HG03378 (cell line): ENCODE measurements at regions not wholly inside any gene's neighbourhood (a gene's known extent, or its start where the extent isn't known, plus 50 kb on each side); places are given as distances from the start of the nearest gene placed in this dataset.
"Not testable (repeated sequence)": the region's sequence is repeated elsewhere in the genome, so short reads cannot be mapped to it uniquely, and the experiment has no call there.

Experiments used
- ATAC-seq: cut with Tn5 transposase; IDR thresholded peaks from one replicate; pipeline ENCODE4 v1.9.1; 2021; ENCODE audit warnings: mild to moderate bottlenecking, moderate library complexity; ENCODE audit not compliant: unreplicated experiment

DNA sequence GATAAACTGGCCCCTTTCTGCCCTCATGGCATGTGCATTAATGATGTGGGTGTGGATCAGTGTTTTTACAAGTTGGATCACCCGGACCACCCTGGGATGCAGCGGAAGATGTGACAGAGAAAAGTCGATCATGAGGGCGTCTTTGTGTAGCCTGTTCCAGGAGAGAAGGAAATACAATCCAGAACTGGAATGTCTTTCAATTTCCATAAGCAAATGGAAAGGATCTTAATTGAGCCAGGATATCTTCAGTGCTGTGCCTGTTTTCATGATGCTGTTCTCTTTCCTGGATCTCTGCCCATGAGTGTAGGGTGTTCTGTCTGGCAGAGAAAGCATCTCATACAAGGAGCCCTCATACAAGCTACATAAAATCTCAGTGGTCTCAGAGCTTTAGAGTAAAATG is 481.4 kb downstream of the XYLT1 start:
- no peak for ATAC-seq

GRCh38 chr16:16991711-16992110 is 479.0 kb downstream of the XYLT1 start:
- no peak for ATAC-seq

DNA sequence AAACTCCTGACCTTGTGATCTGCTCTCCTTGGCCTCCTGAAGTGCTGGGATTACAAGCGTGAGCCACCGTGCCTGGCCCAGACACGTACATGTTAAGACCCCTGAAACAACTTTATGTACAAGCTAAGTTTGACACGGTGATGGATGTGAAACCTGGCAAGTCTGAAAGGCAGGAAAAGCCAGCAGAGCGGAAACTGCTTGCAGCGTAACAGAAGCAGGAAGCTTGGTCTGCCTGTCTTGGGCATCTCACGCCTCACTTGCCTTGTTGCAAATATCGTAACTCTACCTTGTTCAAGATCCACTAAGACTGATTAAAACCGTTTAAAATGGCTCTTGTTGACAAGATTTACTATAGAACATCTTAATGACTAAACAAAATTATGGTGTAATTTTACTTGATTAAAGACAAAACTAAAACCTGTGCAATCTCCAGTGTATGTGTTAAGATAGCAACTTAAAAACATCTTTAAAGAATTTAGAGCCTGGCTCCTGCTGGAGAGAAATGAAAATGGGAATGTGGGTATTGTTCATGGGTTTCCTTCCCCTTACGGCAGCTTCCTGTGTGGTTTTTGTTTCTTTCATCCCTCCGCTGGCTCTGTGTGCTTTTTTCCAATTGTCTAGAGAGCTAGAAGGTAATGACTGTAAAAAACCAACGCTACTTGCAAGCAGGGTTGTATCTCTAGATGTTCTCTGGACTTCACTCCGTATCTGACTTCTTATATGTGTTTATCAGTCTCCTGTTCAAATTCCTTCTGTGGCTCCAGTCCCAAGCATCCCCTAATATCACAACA is 477.6 kb downstream of the XYLT1 start:
- ATAC-seq, result no peak

- ATAC-seq, result no peak
Observed at GRCh38 chr16:16994831-16995230, 475.9 kb downstream of the XYLT1 start.

GRCh38 chr16:16996827-16997226 is 473.9 kb downstream of the XYLT1 start:
- ATAC-seq, result no peak

- no peak for ATAC-seq
Observed at GRCh38 chr16:16997349-16997748, 473.4 kb downstream of the XYLT1 start.

DNA sequence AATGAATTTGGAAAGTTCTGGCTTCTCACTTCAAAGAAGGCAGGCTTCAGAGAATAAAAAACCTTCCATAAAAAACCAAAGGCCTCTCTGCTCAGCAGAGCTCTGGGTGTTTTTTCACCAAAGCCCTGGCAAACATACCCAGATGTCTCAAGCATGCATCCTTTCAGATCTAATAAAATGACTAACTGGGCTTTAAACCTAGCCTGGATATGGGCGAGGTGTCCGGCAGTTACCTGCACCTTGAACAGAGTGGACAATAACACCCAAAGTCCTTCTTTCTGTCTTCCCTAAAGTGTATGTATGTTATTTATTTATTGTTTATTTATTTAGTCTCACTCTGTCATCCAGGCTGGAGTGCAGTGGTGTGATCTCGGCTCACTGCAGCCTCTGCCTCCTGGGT is 469.3 kb downstream of the XYLT1 start:
- no peak for ATAC-seq

GRCh38 chr16:17002565-17002964 is 468.2 kb downstream of the XYLT1 start:
- no peak for ATAC-seq

DNA sequence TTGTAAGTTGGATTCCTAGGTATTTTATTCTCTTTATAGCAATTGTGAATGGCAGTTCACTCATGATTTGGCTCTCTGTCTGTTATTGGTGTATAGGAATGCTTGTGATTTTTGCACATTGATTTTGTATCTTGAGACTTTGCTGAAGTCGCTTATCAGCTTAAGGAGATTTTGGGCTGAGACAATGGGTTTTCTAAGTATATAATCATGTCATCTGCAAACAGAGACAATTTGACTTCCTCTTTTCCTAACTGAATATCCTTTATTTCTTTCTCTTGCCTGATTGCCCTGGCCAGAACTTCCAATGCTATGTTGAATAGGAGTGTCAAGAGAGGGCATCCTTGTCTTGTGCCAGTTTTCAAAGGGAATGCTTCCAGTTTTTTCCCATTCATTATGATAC is 464.8 kb downstream of the XYLT1 start:
- ATAC-seq, result not testable (repeated sequence)

DNA sequence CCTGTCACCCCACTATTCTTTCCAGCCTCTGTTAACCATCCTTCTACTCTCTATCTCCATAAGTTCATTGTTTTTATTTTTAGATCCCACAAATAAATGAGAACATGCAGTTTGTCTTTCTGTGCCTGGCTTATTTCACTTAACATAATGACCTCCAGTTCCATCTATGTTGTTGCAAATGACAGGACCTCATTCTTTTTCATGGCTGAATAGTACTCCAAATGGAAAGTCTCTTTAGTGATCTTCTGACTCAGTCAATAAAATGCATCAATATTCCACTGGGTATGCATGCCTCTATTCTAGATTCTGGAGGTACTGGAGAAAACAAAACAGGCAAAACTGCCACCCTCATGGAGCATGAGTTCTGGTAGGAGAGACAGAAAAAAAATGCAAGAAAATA is 459.0 kb downstream of the XYLT1 start:
- ATAC-seq, result no peak

DNA sequence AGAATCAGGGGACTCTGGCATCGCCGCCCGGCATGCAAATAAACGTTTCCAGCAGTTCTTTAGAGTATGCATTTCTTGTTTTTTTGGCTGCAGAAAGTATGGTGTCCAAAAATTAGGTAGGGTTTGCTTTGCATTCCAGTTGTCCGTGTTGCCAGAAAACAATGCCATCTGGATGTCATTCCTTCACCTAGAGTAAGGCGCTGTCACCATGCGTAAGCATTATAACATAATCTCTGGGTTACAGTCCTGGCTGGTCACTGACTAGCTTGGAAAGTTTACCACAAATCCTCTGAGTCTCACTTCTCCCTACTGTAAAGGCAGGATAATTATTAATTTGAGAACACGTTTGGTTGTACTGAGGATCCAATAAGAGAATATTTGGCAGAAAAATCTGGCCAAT is 457.7 kb downstream of the XYLT1 start:
- no peak for ATAC-seq

DNA sequence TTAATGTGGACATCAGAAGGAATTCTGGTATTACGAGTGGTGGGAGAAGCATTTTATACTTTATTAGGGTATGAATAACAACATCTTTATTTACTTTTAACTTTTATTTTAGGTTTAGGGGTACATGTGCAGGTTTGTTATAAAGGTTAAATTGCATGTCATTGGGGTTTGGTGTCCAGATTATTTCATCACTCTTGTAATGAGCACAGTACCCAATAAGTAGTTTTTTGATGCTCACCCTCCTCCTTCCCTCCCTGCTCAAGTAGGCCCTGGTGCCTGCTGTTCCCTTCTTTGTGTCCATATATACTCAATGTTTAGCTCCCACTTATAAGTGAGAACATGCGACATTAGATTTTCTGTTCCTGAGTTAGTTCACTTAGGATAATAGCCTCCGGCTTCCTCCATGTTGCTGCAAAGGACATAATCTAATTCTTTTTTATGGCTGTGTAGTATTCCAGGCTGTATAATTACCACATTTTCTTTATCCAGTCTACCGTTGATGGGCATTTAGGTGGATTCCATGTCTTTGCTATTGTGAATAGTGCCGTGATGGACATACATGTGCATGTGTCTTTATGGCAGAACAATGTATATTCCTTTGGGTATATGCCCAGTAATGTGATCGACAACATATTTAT is 456.2 kb downstream of the XYLT1 start:
- no peak for ATAC-seq

GRCh38 chr16:17015702-17016101 is 455.1 kb downstream of the XYLT1 start:
- no peak for ATAC-seq

- ATAC-seq, result no peak
Observed at GRCh38 chr16:17017442-17017841, 453.3 kb downstream of the XYLT1 start.

DNA sequence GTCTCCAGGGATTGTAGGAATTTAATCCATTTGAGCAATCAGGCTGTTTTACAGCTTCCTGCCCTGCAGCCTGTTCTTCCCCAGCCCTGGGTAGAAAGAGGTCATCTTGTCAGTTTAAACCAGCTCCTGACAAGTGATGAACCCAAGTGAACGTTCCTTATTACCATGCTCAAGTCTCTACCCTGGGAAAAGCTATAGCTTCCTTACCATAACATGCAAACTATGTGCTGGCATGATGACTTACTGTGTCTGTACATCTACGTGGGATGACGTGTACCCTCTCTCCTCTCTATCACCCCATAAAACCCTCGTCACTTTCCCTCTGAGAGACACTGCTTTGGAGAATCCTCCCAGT is 452.2 kb downstream of the XYLT1 start:
- ATAC-seq, result no peak

DNA sequence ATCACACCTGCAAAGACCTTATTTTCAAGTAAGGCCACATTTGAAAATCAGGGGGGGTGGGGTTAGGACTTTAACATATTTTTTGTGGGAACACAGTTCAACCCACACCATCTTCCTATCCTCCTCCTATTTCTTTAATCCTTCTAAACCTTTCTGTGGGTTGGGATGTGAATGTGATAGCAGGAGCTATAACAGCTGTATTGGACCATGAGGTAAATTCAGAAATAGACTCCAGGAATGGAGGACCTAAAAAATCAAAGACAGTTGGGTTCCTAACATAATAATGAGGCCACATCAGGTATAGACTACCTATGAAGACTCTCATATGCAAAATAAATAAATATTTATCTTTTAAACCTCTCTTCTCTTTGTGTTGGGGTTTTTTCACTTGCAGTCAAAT is 451.4 kb downstream of the XYLT1 start:
- ATAC-seq, result no peak

DNA sequence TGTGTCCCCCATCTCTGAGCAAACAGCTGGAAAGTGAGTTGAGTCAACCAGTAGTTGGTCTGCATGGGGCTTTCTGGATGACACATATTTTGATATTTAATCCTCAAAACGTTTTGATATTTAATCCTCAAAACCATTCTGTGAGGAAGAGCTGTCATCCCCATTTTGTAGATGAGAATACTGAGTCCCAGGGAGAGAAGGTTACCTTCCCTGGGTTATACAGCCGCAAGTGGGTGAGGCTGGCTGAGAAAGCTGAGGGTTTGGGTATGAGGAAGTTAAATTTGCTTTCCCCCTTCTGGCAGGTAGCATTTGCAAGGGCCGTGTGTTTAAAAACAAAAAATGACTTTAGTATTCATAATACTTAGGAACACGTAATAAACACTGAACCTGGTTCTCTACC is 447.2 kb downstream of the XYLT1 start:
- ATAC-seq, result no peak

- no peak for ATAC-seq
Observed at GRCh38 chr16:17024514-17024913, 446.2 kb downstream of the XYLT1 start.

GRCh38 chr16:17026600-17027242 is 444.0 kb downstream of the XYLT1 start:
- ATAC-seq, result peak; percentile 78

DNA sequence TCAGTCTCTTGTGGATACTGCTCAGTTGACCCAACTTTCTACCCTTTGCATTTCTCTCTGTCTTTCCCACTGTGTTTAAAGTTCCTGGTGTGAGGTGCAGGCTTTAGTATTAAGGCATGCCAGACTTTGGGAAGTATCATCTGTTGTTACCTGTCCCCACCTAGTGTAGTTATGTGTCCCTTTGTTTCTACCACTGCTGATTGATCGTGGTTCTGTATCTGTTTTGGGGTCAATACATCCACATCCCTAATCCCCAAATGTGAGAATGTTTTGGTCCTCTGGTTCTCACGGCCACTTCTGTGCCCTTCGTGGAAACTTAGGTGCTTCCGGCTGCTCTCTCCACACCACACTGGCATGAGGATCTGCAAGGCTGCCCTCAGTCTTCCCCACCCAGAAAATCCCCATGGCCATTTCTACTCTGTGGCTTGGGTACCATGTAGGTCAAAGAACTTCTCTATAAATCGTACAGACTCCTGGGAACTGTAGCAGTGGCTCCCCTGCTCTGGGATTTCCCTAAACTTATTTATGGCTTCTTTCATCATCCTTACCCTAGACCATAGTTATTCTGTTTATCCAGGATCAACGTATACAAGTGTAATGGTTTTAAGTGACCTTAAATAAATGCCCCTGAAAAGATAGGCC is 443.2 kb downstream of the XYLT1 start:
- ATAC-seq, result peak; percentile 44

- no peak for ATAC-seq
Observed at GRCh38 chr16:17029602-17030350, 441.0 kb downstream of the XYLT1 start.
